ENCODE measurements at regions not wholly inside any gene's neighbourhood (a gene's known extent, or its start where the extent isn't known, plus 50 kb on each side); places are given as distances from the start of the nearest gene placed in this dataset.
"Not testable (repeated sequence)": the region's sequence is repeated elsewhere in the genome, so short reads cannot be mapped to it uniquely, and the experiment has no call there.

DNA sequence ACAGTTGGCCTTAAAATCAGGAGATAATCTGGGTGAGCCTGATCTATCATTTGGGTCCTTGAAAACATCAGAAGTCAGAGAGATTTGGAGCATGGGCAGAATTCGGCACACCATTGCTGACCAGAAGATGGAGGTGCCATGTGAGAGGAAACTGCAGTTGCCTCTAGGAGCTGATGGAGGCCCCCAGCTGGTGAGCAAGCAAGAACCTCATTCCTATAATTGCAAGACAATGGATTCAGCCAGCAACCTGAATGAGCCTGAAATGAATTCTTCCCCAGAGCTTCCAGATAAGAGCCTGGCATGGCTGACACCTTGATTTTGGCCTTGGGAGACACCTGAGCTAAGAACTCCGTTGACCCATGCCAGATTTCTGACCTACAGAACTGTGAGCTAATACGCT lies 76.3 kb upstream of the FYN start:
- peaks cover 4% of the 10 kb centered on the region for H3K27me3 Mint-ChIP-seq
- no peak overlapping the region for H3K4me3 Mint-ChIP-seq
- H3K9me3 ChIP-seq (ENCODE audit: control insufficient read depth, low read length, poor library complexity, severe bottlenecking), result no peaks in the 10 kb centered on the region
- H3K27ac Mint-ChIP-seq, result peak overlapping the region; percentile 8
- H3K36me3 Mint-ChIP-seq (ENCODE audit: low read depth), result peaks cover 2% of the 10 kb centered on the region
- DNase-seq (no peak), ATAC-seq (no peak)
- peaks cover 2% of the 10 kb centered on the region for H3K4me1 Mint-ChIP-seq

DNA sequence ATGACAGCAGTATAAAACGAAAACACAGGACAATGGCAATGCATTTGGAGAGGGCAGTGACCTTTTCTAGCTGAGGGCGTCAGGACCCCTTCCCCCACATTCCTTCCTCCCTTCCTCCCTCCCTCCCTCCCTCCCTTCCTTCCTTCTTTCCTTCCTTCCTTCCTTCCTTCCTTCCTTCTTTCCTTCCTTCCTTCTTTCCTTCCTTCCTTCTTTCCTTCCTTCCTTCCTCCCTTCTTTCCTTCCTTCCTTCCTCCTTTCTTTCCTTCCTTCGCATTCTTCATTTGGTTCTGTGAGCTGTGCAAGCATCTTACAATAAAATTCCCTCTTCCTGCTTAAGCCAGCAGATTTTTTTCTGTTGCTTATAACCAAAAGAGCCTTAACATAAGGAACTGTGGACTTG lies 76.7 kb upstream of the FYN start:
- not testable (repeated sequence) for H3K4me3 Mint-ChIP-seq; H3K36me3 Mint-ChIP-seq (ENCODE audit: low read depth); H3K9me3 ChIP-seq (ENCODE audit: control insufficient read depth, low read length, poor library complexity, severe bottlenecking); ATAC-seq; H3K27me3 Mint-ChIP-seq; DNase-seq; H3K4me1 Mint-ChIP-seq
- H3K27ac Mint-ChIP-seq, result peak overlapping the region; percentile 8

DNA sequence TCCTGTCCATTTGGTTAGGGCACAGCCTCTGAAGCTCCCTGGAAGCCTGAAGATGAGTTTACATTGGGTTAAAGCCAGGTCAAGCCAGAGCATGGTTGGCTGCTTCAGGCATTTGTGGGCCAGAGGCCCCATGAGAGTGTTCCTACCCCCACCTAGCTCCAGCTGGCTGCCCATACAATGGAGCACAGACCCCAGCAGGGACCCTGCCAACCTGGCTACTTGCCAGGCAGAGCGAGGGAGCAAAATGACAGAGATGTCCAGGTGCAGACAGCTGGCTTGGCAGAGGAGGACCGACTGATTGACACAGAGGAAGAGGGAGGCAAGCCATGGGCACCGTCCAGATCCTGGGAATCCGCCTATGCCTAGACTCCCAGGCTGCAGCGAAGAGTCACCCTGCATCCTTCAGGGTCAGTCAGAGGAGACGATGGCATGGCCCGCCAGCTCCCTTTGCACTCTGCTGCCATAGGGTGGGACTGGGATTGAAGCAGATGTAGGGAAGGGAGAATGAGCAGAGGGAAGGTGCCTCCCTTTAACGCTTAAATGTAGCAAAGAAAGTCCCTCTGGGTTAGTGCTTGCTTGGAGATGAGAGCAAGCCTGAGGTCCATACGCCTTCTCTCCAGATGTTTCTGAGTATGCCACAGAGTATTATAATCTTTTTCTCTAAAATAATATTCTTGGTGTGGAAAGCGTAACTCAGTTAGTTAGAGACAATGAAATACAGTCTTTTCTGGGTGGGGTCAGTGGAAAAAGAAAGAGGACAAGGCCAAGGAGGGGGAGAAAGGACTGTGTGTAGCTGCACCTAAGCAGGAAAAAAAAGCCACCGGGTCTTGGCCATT lies 77.6 kb upstream of the FYN start:
- DNase-seq (no peak), ATAC-seq (no peak)
- no peak overlapping the region for H3K4me3 Mint-ChIP-seq
- H3K9me3 ChIP-seq (ENCODE audit: control insufficient read depth, low read length, poor library complexity, severe bottlenecking), result no peaks in the 10 kb centered on the region
- peaks cover 4% of the 10 kb centered on the region for H3K27me3 Mint-ChIP-seq
- peak overlapping the region; percentile 8 for H3K27ac Mint-ChIP-seq
- peaks cover 2% of the 10 kb centered on the region for H3K4me1 Mint-ChIP-seq
- H3K36me3 Mint-ChIP-seq (ENCODE audit: low read depth), result peaks cover 2% of the 10 kb centered on the region

DNA sequence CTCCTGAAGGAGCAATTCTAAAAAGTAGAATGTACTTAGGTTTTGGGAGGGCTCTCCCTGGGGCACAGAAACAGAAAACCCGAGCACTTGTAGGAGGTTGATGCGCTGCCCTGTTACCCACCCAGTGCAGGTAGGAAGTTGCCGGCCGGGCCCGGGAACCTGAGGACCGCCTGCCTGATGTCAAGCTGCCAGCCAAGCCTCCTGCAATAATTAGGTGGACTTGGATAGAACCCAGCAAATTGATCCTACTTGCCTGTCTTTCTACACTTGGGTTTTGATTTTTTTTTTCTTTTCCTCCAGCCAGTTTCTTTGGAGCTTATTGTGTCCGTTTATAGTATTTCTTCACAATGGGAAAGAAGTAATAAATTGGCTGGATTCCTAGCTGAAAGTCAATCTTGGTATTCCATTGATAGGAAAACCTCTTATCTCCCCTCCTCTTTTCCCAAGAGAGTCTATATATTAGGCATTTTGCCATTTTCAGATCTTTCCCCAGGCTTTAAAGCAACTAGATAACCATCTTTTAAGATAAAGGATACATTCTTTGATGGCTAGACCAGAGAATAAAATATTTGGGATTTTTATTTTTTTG lies 78.3 kb upstream of the FYN start:
- H3K27ac Mint-ChIP-seq, result no peak overlapping the region
- peaks cover 4% of the 10 kb centered on the region for H3K27me3 Mint-ChIP-seq
- no peaks in the 10 kb centered on the region for H3K9me3 ChIP-seq (ENCODE audit: control insufficient read depth, low read length, poor library complexity, severe bottlenecking)
- ATAC-seq, result no peak
- H3K4me3 Mint-ChIP-seq, result no peak overlapping the region
- peaks cover 2% of the 10 kb centered on the region for H3K36me3 Mint-ChIP-seq (ENCODE audit: low read depth)
- peaks cover 2% of the 10 kb centered on the region for H3K4me1 Mint-ChIP-seq
- no peak for DNase-seq

DNA sequence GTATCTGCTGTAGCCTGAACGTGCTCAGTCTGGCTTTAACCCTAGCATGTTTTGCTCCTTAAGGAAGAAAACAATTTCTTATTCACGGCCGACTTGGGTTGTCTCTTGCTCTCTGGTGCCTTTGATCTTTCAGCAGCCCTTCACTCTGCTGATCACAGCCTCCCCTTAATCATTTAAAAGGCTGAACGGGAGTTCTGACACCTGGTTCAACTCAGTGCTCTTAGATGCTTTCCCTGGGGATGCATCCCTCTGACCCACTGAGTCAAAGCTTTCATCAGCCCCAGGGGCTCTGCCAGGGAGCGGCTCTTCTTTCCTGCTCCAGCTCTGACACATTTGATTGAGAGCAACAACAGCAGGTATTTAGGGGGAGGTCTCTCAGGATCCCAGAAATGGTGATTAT lies 79.0 kb upstream of the FYN start:
- no peaks in the 10 kb centered on the region for H3K9me3 ChIP-seq (ENCODE audit: control insufficient read depth, low read length, poor library complexity, severe bottlenecking)
- DNase-seq, result no peak
- no peak for ATAC-seq
- Mint-ChIP-seq H3K4me1 (peaks cover 2% of the 10 kb centered on the region), H3K4me3 (no peak overlapping the region), H3K36me3 (ENCODE audit: low read depth) (peaks cover 2% of the 10 kb centered on the region), H3K27ac (no peak overlapping the region), H3K27me3 (peaks cover 4% of the 10 kb centered on the region)

DNA sequence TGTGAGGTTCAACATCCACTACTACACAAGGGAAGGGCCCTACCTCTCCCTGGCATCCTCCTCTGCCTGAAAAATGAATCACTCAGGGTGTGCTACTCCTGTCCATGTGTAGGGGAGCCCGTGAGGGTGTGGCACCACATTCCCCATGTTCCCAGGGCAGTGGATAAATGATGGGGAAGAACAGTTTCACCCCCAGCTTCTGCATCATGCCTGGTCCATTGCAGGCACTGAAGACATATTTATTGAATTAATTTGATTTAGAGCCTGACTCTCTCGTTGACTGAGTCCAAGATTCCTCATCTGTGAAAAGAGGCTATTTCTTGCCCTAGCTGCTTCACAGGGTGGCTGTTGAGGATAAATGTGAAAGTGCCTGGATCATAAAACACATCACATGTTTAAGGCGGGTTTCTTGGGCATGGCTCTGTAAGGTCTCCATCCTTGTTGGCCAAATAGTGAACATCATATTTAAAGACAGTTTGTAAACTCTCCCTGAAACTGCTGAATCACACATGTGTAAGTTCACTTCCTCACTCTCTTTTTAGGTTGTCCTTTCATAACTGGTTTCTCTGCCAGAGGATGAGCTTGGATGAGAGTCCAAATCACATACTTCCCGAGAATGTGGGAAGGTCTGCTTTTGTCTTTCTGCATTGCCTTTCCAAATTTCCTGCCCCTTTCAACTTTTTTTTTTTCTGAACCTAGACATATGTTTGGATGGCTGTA lies 79.7 kb upstream of the FYN start:
- H3K4me3 Mint-ChIP-seq, result no peak overlapping the region
- no peak for ATAC-seq
- H3K36me3 Mint-ChIP-seq (ENCODE audit: low read depth), result peaks cover 2% of the 10 kb centered on the region

DNA sequence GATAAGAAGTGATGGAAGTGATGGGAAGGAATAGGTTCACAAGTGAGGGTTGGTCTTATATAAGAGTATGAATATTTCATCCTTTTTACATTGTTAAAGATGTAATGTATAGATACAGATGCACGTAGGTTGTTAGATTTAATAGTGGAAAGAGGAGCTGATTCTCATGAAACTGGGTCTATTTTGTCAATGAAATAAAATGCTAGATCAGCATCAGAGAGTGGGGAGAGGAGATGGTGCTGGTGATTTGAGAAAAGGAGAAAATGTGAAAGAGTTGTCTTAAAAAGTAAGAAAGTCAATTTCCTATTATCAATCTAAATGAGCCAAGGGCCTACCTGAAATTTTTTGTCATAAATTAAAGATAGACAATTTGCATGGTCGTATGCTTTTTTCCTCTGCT lies 82.8 kb upstream of the FYN start:
- no peak overlapping the region for H3K4me3 Mint-ChIP-seq
- H3K4me1 Mint-ChIP-seq, result peaks cover 3% of the 10 kb centered on the region
- H3K9me3 ChIP-seq (ENCODE audit: control insufficient read depth, low read length, poor library complexity, severe bottlenecking), result no peaks in the 10 kb centered on the region

More for the DNA sequence above, 79.7 kb upstream of the FYN start:
- no peaks in the 10 kb centered on the region for H3K9me3 ChIP-seq (ENCODE audit: control insufficient read depth, low read length, poor library complexity, severe bottlenecking)
- peaks cover 2% of the 10 kb centered on the region for H3K4me1 Mint-ChIP-seq
- DNase-seq, result no peak
- H3K27me3 Mint-ChIP-seq, result peaks cover 4% of the 10 kb centered on the region
- H3K27ac Mint-ChIP-seq, result no peak overlapping the region

DNA sequence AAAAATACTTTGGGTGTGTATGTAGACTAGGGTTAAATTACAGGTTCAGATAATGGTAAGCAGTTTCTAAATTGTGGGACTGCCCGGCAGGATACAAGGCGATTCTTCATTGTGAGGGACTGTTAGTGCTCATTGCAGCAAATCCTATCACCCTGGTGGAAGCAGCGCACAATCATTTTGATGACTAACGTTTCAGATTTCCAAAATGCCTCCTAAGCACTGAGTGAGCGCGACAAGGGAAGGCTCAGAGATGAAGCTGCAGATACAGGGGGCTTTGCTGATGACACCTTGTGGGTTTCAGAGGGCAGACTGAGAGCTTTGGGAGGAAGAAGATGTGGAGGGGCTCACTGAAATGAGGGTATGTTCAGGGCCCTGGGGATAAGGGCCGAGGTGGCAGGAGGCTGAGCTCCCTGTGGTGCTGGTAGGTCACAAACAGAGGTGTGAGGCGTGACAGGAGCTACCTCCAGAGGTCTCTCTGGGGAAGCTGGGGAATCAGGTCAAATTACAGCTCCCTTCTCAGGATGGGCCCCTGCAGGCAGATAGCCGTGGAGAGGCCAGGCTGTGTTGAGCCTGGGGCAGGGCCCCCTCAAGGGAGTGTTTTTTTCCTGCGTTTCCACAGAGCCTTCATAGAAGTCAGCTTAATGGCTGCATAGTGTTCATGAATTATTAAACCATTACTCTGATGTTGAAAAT lies 84.5 kb upstream of the FYN start:
- Mint-ChIP-seq H3K36me3 (ENCODE audit: low read depth) (no peaks in the 10 kb centered on the region), H3K27ac (no peak overlapping the region), H3K27me3 (no peaks in the 10 kb centered on the region), H3K4me1 (peaks cover 3% of the 10 kb centered on the region), H3K4me3 (no peak overlapping the region)
- ATAC-seq (no peak), DNase-seq (no peak)
- H3K9me3 ChIP-seq (ENCODE audit: control insufficient read depth, low read length, poor library complexity, severe bottlenecking), result no peaks in the 10 kb centered on the region

More for the DNA sequence above, 82.8 kb upstream of the FYN start:
- no peak for ATAC-seq
- H3K27ac Mint-ChIP-seq, result no peak overlapping the region
- no peak for DNase-seq
- H3K27me3 Mint-ChIP-seq, result no peaks in the 10 kb centered on the region
- no peaks in the 10 kb centered on the region for H3K36me3 Mint-ChIP-seq (ENCODE audit: low read depth)

DNA sequence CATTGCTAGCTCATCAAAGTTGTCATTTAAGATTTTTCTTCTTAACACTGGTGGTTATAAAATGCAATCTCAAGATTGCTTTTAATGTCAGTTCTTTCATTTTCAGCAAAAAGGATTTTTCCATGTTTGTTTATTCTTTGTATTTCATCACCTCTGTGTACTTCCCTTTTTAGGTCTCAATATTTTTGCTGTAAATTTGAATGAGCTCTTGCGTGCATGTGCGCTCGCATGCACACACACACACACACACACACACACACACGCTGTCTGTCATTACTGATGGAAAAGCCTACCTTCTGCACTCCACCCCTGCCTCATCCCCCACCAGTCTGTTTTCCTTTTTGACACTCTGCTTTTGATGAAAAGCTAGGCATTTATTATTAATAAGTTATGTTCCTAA lies 85.3 kb upstream of the FYN start:
- H3K4me1 Mint-ChIP-seq, result peaks cover 3% of the 10 kb centered on the region
- no peaks in the 10 kb centered on the region for H3K36me3 Mint-ChIP-seq (ENCODE audit: low read depth)
- ATAC-seq (no peak), DNase-seq (no peak)
- H3K27me3 Mint-ChIP-seq, result no peaks in the 10 kb centered on the region
- H3K9me3 ChIP-seq (ENCODE audit: control insufficient read depth, low read length, poor library complexity, severe bottlenecking), result no peaks in the 10 kb centered on the region
- H3K27ac Mint-ChIP-seq, result no peak overlapping the region
- no peak overlapping the region for H3K4me3 Mint-ChIP-seq

DNA sequence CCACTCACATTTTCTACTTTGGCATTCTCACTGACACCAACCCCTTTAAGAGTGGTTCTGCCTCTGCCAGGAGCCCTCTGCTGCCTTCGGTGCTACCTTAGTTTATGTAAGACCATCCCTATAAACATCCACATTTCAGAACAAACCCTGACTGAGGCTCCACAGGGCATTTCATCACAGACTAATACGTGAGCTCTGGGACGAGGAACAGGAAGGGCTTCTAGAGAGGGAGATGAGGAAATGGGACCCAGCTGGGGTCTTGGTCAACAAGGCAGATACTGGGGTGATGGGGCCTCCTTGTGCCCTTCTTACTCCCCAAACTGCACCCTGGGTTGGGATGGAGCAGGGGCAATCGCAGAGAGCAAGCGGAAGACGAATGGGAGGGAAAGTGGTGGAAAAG lies 86.5 kb upstream of the FYN start:
- H3K9me3 ChIP-seq (ENCODE audit: control insufficient read depth, low read length, poor library complexity, severe bottlenecking), result no peaks in the 10 kb centered on the region
- ATAC-seq, result no peak
- Mint-ChIP-seq H3K27me3 (peaks cover 3% of the 10 kb centered on the region), H3K27ac (no peak overlapping the region), H3K4me1 (peaks cover 3% of the 10 kb centered on the region), H3K36me3 (ENCODE audit: low read depth) (peaks cover 4% of the 10 kb centered on the region), H3K4me3 (no peak overlapping the region)
- no peak for DNase-seq

DNA sequence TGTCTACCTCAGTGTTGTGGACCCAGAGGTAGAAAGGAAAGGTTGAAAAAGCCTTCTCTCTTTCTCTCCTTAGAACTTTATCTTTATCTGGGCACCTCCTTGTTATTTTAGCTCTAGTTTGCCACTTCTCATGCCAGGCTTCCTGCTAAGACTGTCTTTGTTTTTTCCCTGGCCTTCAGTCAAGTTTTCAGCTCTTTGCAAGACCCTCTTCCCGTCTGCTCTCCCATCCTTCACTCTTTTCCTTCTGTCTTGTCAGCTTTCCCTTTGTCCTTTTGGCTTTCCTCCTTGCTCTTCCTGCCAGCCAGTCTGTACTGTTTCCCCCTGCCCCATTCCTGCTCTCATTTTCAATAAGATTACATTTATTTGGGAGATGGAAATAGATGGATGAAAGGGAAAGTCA lies 86.8 kb upstream of the CCN6 start:
- H3K4me1 Mint-ChIP-seq, result peaks cover 3% of the 10 kb centered on the region
- H3K9me3 ChIP-seq (ENCODE audit: control insufficient read depth, low read length, poor library complexity, severe bottlenecking), result no peaks in the 10 kb centered on the region
- H3K36me3 Mint-ChIP-seq (ENCODE audit: low read depth), result peaks cover 9% of the 10 kb centered on the region
- no peak overlapping the region for H3K4me3 Mint-ChIP-seq
- H3K27ac Mint-ChIP-seq, result no peak overlapping the region
- ATAC-seq, result no peak
- no peak for DNase-seq
- peaks cover 28% of the 10 kb centered on the region for H3K27me3 Mint-ChIP-seq

DNA sequence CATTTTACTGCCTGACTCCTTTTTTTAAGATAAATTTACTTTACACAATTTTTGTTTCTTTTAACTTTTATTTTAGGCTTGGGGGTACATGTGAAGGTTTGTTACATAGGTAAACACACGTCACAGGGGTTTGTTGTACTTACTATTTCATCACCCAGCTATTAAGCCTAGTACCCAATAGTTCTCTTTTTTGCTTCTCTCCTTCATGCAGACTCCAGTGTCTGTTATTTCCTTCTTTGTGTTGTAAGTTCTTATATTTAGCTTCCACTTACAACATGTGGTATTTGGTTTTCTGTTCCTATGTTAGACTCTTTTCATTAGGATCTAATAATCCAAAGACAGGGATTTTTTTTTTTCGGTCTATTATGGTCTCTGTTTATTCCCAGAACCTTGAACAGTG lies 83.5 kb upstream of the CCN6 start:
- Mint-ChIP-seq H3K4me3 (no peak overlapping the region), H3K4me1 (peaks cover 18% of the 10 kb centered on the region), H3K27me3 (peaks cover 23% of the 10 kb centered on the region), H3K27ac (peak overlapping the region; percentile 98), H3K36me3 (ENCODE audit: low read depth) (peaks cover 3% of the 10 kb centered on the region)
- H3K9me3 ChIP-seq (ENCODE audit: control insufficient read depth, low read length, poor library complexity, severe bottlenecking), result no peaks in the 10 kb centered on the region
- ATAC-seq, result no peak
- DNase-seq, result no peak

DNA sequence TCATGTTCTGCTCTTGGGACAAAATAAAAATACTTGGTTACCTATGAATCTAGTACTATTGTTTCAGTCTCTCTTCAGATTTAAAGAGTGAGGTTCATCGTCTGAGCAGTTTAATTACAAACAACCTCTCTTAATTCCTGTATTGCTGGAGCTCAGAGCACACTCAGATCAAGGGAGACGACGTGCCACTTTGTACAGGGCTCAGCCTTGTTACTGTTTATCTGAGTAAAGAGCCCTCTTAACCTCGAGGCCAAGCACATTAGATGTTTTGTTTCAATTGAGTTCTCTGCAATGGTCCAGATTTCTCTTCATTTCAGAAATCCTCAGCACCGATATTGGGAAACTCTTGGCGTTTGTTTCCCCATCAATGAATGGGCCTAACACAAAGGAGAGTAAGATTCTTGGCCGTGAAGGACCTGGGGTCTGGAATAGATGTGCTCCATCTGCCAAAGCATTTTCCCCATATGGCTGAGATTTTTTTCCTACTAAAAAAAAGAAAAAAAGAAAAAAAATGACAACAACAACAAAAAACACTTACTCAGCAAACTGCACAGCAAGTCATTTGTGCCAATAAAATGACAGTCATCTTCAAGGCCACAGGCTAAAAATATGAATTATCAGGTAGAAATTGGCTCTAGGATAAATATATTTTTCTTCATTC lies 82.6 kb upstream of the CCN6 start:
- peak overlapping the region; percentile 98 for H3K27ac Mint-ChIP-seq

More for the DNA sequence above, 82.6 kb upstream of the CCN6 start:
- H3K9me3 ChIP-seq (ENCODE audit: control insufficient read depth, low read length, poor library complexity, severe bottlenecking), result no peaks in the 10 kb centered on the region
- Mint-ChIP-seq H3K36me3 (ENCODE audit: low read depth) (peaks cover 3% of the 10 kb centered on the region), H3K27me3 (peaks cover 15% of the 10 kb centered on the region), H3K4me3 (no peak overlapping the region), H3K4me1 (peaks cover 18% of the 10 kb centered on the region)
- no peak for DNase-seq
- ATAC-seq, result no peak

Measured in T-helper 17 cell (primary cell).